ENCODE measurements at regions not wholly inside any gene's neighbourhood (a gene's known extent, or its start where the extent isn't known, plus 50 kb on each side); places are given as distances from the start of the nearest gene placed in this dataset.

DNA sequence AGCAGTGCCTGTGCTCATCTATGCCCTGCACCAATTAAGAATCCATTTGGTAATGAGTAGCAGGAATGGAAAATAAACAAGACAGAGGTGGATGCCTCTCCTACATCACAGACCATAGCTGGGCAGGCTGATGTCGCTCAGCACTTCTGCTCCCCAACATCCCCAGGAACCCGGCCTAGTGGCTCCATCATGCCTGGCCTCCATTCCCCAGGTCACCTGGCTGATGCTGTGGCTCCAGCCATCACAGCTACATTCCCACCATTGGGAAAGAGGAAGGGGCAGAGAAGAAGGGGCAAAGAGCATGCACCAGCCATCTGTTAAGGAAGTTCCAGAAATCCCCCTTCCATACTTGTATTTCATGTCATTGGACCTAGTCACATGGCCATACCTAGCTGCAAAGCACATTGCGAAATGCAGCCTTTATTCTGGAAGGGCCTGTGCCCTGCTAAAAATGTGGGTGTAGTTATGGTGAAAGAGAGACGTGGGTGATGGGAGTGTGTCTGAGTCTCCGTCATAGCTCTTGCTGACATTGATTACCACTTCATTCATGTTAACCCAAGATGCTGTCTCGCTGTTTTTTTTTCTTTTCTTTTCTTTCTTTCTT lies 86.1 kb upstream of the ADAMTS2 start:
- H3K9me3 ChIP-seq (replicated peaks; ENCODE audit: control insufficient read depth, low read depth, low read length) = peaks cover 3% of the 10 kb centered on the region
- H3K4me3 ChIP-seq (ENCODE audit: low read length) = no peak overlapping the region
- no peaks in the 10 kb centered on the region for H3K27me3 ChIP-seq (ENCODE audit: control insufficient read depth, insufficient read depth, low read length)
- H3K4me1 ChIP-seq (ENCODE audit: control insufficient read depth, insufficient read depth, low read length) = no peaks in the 10 kb centered on the region
- no peaks in the 10 kb centered on the region for H3K36me3 ChIP-seq (ENCODE audit: control insufficient read depth, insufficient read depth, low read length)
- no CpG with 5 or more reads among the region's 6 CpGs for WGBS (ENCODE audit: insufficient coverage)
- no peak overlapping the region for H3K27ac ChIP-seq (ENCODE audit: low read length)
- no peak for DNase-seq

DNA sequence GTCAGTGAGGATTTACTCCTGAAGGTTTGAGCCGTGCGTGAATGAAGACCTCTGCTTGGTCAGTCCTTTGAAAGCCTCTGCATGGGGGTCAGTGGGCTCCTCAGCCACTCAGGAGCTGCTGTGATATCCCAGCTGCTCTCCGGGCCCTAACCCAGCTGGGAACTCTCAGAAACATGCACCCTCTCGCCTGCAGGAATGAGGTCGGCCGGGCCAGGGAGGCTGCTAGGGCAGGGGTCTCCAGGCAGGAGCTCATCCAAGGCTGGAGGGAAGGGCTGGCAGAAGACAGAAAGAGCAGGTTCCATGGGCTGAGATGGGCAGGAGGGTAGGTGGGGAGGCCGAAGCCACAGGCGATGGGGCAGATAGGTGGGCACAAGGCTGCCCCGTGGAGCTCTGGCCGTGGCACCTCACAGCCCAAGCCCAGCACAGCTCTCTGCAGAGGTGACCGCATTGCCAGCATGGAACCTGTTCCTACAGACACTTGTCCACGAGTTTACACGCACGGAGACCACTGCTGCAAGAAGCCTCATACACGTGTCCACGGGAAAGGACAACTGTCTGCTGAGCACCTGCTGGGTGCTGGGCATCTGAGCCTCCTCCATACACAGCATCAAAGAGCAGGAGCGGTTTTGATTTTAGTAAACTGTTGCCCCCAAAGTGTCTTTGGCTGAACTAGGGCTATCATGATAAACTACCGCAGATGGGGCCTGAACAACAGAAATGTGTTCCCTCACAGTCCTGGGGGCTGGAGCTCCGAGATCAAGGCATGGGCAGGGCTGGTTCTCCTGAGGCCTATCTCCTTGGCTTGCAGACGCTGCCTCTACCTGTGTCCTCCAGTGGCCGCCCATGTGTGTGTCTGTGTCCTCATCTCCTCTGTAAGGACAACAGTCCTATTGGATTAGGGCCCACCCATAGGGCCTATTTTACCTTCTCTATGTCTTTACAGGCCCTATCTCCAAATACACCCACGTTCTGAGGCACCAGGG lies 85.2 kb upstream of the ADAMTS2 start:
- no peaks in the 10 kb centered on the region for H3K4me1 ChIP-seq (ENCODE audit: control insufficient read depth, insufficient read depth, low read length)
- 85% methylated on average over 21 of the region's 22 CpGs for WGBS (ENCODE audit: insufficient coverage)
- peaks cover 3% of the 10 kb centered on the region for H3K9me3 ChIP-seq (replicated peaks; ENCODE audit: control insufficient read depth, low read depth, low read length)
- no peak overlapping the region for H3K4me3 ChIP-seq (ENCODE audit: low read length)
- no peaks in the 10 kb centered on the region for H3K36me3 ChIP-seq (ENCODE audit: control insufficient read depth, insufficient read depth, low read length)
- H3K27me3 ChIP-seq (ENCODE audit: control insufficient read depth, insufficient read depth, low read length) = peaks cover 3% of the 10 kb centered on the region
- no peak overlapping the region for H3K27ac ChIP-seq (ENCODE audit: low read length)
- no peak for DNase-seq

DNA sequence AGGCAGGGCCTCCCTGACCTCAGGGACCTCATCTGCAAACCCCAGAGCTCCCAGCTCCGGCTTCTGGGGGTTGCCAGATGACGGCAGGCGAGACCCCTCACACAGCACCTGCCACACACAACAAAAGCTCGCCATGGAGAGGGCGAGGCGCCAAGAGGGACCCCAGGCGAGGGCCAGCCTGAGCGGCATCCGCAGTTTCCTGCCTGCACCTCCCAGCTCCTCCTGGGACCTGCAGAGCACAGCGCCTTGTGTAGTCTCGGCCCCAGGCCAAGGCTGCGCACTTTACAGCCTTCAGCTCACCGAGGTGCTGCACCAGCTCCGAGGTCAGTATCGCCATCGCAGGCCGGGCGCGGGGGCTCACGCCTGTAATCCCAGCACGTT lies 82.4 kb upstream of the ADAMTS2 start:
- Histone ChIP-seq H3K27me3 (ENCODE audit: control insufficient read depth, insufficient read depth, low read length) (peaks cover 3% of the 10 kb centered on the region), H3K9me3 (replicated peaks; ENCODE audit: control insufficient read depth, low read depth, low read length) (no peaks in the 10 kb centered on the region)
- WGBS (ENCODE audit: insufficient coverage) = 75% methylated on average over 16 of the region's 21 CpGs

DNA sequence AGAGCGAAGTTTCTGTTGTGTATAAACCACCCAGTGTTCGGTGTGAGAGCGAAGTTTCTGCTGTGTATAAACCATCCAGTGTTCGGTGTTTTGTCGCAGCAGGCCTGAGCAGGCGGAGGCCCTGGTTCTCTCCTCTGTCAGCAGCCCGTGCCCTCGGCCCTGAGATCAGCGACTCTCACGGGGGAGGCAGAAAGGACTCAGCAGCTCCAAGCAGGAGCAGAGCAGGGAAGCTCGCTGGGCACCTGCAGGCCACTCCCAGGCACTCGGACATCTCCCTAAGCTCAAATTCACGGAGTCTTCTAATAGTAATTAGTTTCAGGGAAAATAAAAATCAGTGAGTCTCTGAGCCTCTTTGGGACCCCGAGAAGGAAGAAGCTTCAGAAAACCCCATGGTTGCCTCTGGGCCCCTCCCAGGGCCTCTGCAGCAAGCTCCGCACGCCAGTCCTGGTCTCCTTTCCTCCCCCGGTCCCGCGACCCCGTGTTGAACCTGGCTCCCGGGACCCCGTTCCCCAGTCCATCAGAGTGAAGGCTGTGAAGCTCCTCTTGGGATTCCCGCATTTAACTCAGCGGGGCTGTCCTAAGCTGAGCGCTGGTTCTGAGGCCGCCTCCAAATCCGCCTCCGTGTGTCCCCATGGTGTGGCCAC lies 81.9 kb upstream of the ADAMTS2 start:
- no peak overlapping the region for H3K4me3 ChIP-seq (ENCODE audit: low read length)
- WGBS (ENCODE audit: insufficient coverage) = 43% methylated on average over 25 of the region's 28 CpGs

More for the DNA sequence above, 82.4 kb upstream of the ADAMTS2 start:
- no peak overlapping the region for H3K27ac ChIP-seq (ENCODE audit: low read length)
- peaks cover 3% of the 10 kb centered on the region for H3K4me1 ChIP-seq (ENCODE audit: control insufficient read depth, insufficient read depth, low read length)
- H3K36me3 ChIP-seq (ENCODE audit: control insufficient read depth, insufficient read depth, low read length) = no peaks in the 10 kb centered on the region
- H3K4me3 ChIP-seq (ENCODE audit: low read length) = no peak overlapping the region
- DNase-seq = no peak

DNA sequence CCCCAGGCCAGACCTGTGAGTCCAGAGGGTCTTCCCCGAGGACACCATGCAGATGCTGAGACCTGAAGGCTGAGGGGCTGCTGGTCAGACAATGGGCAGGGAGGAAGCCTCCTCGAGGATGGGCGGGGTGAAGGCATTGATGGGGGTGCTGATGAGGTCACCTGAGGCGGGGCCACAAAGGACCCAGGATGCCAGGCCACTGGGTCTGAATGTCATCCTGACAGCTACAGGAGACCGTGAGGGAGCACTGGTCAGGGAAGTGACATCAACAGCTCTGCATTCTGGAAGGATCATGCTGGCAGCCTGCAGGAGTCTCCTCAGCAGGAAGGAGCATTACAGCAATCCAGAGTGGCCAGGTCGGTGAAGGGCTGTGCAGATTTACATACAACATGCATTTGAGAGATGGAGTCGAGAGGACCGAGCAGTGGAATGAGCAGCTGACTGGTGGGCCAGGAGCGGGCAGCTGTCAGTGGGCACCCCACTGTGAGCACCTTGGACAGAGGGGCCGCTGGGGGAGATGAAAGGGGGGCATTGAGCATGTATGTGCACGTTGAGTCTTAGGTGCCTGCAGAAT lies 77.7 kb upstream of the ADAMTS2 start:
- WGBS (ENCODE audit: insufficient coverage) = 61% methylated on average over 11 of the region's 11 CpGs

More for the DNA sequence above, 81.9 kb upstream of the ADAMTS2 start:
- H3K27me3 ChIP-seq (ENCODE audit: control insufficient read depth, insufficient read depth, low read length) = peaks cover 3% of the 10 kb centered on the region
- DNase-seq = no peak
- no peaks in the 10 kb centered on the region for H3K36me3 ChIP-seq (ENCODE audit: control insufficient read depth, insufficient read depth, low read length)
- H3K4me1 ChIP-seq (ENCODE audit: control insufficient read depth, insufficient read depth, low read length) = peaks cover 6% of the 10 kb centered on the region
- H3K9me3 ChIP-seq (replicated peaks; ENCODE audit: control insufficient read depth, low read depth, low read length) = no peaks in the 10 kb centered on the region
- H3K27ac ChIP-seq (ENCODE audit: low read length) = no peak overlapping the region

DNA sequence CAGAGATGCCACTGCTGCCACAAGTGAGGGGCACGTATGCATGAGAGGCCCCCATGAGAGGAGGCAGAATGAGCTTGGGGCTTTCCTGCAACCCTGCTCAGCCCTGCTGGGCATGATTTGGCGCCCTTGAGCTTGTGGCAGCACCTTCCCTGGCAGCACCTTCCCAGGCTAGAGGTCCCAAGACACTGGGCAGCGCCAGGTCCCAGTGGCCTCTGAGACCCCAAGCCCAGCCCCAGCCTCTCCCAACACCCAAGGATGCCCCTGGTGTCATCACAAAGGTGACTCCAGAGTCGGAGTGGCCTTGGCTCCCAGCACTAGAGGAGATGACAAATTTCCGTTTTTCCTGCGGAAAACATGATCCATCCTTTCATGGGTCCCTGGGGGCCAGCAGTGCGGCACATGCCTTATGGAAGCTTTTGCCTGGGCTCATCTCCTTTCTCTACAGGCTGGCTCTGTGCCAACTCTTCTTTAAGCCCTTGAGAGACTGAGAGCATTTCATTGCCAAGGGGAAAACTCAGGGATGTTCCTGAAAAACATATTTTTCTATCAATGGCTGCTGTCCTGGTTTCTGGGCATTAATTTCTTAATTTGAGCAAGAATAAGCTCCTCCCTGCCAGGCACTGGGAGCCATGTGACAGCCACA lies 77.1 kb upstream of the ADAMTS2 start:
- Histone ChIP-seq H3K36me3 (ENCODE audit: control insufficient read depth, insufficient read depth, low read length) (no peaks in the 10 kb centered on the region), H3K27me3 (ENCODE audit: control insufficient read depth, insufficient read depth, low read length) (peaks cover 6% of the 10 kb centered on the region), H3K4me1 (ENCODE audit: control insufficient read depth, insufficient read depth, low read length) (peaks cover 6% of the 10 kb centered on the region), H3K27ac (ENCODE audit: low read length) (no peak overlapping the region), H3K4me3 (ENCODE audit: low read length) (no peak overlapping the region), H3K9me3 (replicated peaks; ENCODE audit: control insufficient read depth, low read depth, low read length) (no peaks in the 10 kb centered on the region)
- 57% methylated on average over 7 of the region's 7 CpGs for WGBS (ENCODE audit: insufficient coverage)
- DNase-seq = no peak

More for the DNA sequence above, 77.7 kb upstream of the ADAMTS2 start:
- Histone ChIP-seq H3K27ac (ENCODE audit: low read length) (no peak overlapping the region), H3K27me3 (ENCODE audit: control insufficient read depth, insufficient read depth, low read length) (peaks cover 3% of the 10 kb centered on the region), H3K4me3 (ENCODE audit: low read length) (no peak overlapping the region), H3K9me3 (replicated peaks; ENCODE audit: control insufficient read depth, low read depth, low read length) (no peaks in the 10 kb centered on the region), H3K4me1 (ENCODE audit: control insufficient read depth, insufficient read depth, low read length) (peaks cover 6% of the 10 kb centered on the region), H3K36me3 (ENCODE audit: control insufficient read depth, insufficient read depth, low read length) (no peaks in the 10 kb centered on the region)
- no peak for DNase-seq

DNA sequence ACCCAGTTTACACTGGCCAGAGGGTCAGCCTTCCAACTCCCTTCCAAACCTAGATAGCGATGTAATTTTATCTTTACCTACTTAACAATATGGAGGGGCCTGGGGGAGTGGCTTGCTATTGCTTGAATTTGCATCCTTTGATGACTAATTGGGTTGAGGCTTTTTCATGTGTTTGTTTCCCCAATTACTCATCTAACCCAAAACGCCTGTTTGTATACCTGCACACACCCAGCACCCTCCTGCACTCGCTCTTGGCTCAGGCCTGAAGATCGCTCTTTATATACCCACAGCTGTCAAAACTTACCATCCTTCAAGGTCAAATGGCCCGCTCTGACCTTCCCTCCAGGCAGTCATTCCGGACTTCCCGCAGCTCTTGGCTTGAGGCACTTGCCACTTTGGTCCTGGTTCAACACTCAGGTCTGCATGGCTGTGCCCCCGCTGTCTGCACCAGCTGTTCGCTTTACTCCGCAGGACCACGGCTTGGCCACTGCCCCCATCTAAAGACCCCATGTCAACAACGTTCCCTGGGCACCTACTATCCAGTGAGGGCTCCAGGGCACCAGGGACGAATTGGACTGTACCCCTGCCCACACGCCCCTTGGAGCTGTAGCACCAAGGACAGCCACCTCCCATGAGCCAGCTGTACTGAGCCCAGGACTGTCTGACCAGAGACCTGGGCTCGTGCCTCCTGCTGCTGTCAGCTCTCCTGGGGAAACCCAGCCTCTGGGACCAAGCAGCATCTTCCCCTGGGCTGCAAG lies 76.1 kb upstream of the ADAMTS2 start:
- no peak overlapping the region for H3K4me3 ChIP-seq (ENCODE audit: low read length)
- 87% methylated on average over 14 of the region's 15 CpGs for WGBS (ENCODE audit: insufficient coverage)
- H3K27ac ChIP-seq (ENCODE audit: low read length) = no peak overlapping the region
- H3K27me3 ChIP-seq (ENCODE audit: control insufficient read depth, insufficient read depth, low read length) = peaks cover 9% of the 10 kb centered on the region
- DNase-seq = no peak
- H3K4me1 ChIP-seq (ENCODE audit: control insufficient read depth, insufficient read depth, low read length) = peaks cover 6% of the 10 kb centered on the region
- H3K36me3 ChIP-seq (ENCODE audit: control insufficient read depth, insufficient read depth, low read length) = no peaks in the 10 kb centered on the region
- no peaks in the 10 kb centered on the region for H3K9me3 ChIP-seq (replicated peaks; ENCODE audit: control insufficient read depth, low read depth, low read length)

DNA sequence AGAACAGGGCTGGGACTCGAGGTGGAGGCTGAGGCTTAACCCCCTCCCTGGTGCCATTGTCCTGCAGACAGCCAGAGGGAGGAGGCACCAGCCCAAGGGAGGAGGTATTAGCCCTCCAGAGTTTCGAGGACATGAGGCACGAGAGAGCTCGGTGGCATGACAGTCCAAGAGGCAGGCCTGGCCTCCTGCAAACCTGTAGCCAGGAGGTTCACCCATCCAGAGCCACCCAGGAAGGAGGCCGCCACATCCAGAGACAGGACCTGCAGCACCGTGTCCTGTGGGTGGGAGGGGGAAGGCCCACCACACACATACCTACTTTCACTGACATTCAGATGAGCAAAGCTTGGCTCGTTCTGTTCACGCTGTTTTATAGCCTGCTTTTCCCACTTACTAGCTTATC lies 75.2 kb upstream of the ADAMTS2 start:
- DNase-seq = no peak
- no peak overlapping the region for H3K4me3 ChIP-seq (ENCODE audit: low read length)
- H3K27me3 ChIP-seq (ENCODE audit: control insufficient read depth, insufficient read depth, low read length) = peaks cover 13% of the 10 kb centered on the region
- no peak overlapping the region for H3K27ac ChIP-seq (ENCODE audit: low read length)
- H3K4me1 ChIP-seq (ENCODE audit: control insufficient read depth, insufficient read depth, low read length) = peaks cover 6% of the 10 kb centered on the region
- H3K36me3 ChIP-seq (ENCODE audit: control insufficient read depth, insufficient read depth, low read length) = no peaks in the 10 kb centered on the region
- no peaks in the 10 kb centered on the region for H3K9me3 ChIP-seq (replicated peaks; ENCODE audit: control insufficient read depth, low read depth, low read length)
- 93% methylated on average over 3 of the region's 8 CpGs for WGBS (ENCODE audit: insufficient coverage)

DNA sequence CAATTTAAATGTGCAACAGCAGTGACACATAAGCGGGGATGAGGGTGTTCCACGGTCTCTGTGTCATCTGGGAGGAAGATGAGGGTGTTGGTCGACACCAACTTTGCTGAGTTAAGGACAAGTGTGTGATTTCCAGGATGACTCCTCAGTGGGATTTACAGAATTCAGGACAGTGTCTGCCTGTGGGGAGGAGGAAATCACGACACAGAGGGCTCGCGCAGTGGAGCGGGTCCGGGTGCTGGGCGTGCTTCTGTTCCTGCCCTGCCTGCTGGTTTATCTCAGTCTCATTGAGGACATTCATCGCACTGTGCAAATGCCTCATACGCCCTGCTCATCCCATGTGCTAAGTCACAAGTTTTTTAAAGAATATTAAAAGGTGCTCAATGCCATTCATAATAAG lies 73.7 kb upstream of the ADAMTS2 start:
- H3K4me3 ChIP-seq (ENCODE audit: low read length) = no peak overlapping the region
- WGBS (ENCODE audit: insufficient coverage) = 64% methylated on average over 3 of the region's 11 CpGs
- peaks cover 13% of the 10 kb centered on the region for H3K27me3 ChIP-seq (ENCODE audit: control insufficient read depth, insufficient read depth, low read length)
- no peak overlapping the region for H3K27ac ChIP-seq (ENCODE audit: low read length)
- H3K36me3 ChIP-seq (ENCODE audit: control insufficient read depth, insufficient read depth, low read length) = no peaks in the 10 kb centered on the region
- DNase-seq = no peak
- H3K4me1 ChIP-seq (ENCODE audit: control insufficient read depth, insufficient read depth, low read length) = peaks cover 12% of the 10 kb centered on the region
- no peaks in the 10 kb centered on the region for H3K9me3 ChIP-seq (replicated peaks; ENCODE audit: control insufficient read depth, low read depth, low read length)
